ENCODE measurements at regions not wholly inside any gene's neighbourhood (a gene's known extent, or its start where the extent isn't known, plus 50 kb on each side); places are given as distances from the start of the nearest gene placed in this dataset.
A peak's percentile ranks its signal among the peaks of the same experiment; 100 is the strongest.

GRCh38 chr5:77855369-77855768 is 79.2 kb upstream of the TBCA start:
- Mint-ChIP-seq H3K27ac (ENCODE audit: unreplicated experiment) (no peak overlapping the region), H3K4me1 (ENCODE audit: unreplicated experiment) (peaks cover 3% of the 10 kb centered on the region), H3K4me3 (ENCODE audit: unreplicated experiment) (no peak overlapping the region), H3K36me3 (ENCODE audit: unreplicated experiment) (no peaks in the 10 kb centered on the region), H3K27me3 (ENCODE audit: unreplicated experiment) (peaks cover 7% of the 10 kb centered on the region), H3K9me3 (ENCODE audit: unreplicated experiment) (no peaks in the 10 kb centered on the region)
- no peak for TF ChIP-seq CTCF (IDR thresholded peaks at IDR 0.05)
- DNase-seq (ENCODE audit: extremely low spot score, unreplicated experiment): no peak

- TF ChIP-seq CTCF (IDR thresholded peaks at IDR 0.05): no peak
- H3K36me3 Mint-ChIP-seq (ENCODE audit: unreplicated experiment): no peaks in the 10 kb centered on the region
- DNase-seq (ENCODE audit: extremely low spot score, unreplicated experiment): no peak
- H3K4me1 Mint-ChIP-seq (ENCODE audit: unreplicated experiment): peaks cover 3% of the 10 kb centered on the region
- peaks cover 7% of the 10 kb centered on the region for H3K27me3 Mint-ChIP-seq (ENCODE audit: unreplicated experiment)
- H3K27ac Mint-ChIP-seq (ENCODE audit: unreplicated experiment): no peak overlapping the region
- H3K9me3 Mint-ChIP-seq (ENCODE audit: unreplicated experiment): no peaks in the 10 kb centered on the region
- no peak overlapping the region for H3K4me3 Mint-ChIP-seq (ENCODE audit: unreplicated experiment)
These were observed 77.3 kb upstream of the TBCA start for GRCh38 chr5:77853353-77853907.

- no peak overlapping the region for H3K27ac Mint-ChIP-seq (ENCODE audit: unreplicated experiment)
These were observed 76.6 kb upstream of the TBCA start for GRCh38 chr5:77852514-77853352.

GRCh38 chr5:77852068-77852513 is 76.0 kb upstream of the TBCA start:
- DNase-seq (ENCODE audit: extremely low spot score, unreplicated experiment): no peak
- Mint-ChIP-seq H3K27me3 (ENCODE audit: unreplicated experiment) (peaks cover 7% of the 10 kb centered on the region), H3K9me3 (ENCODE audit: unreplicated experiment) (no peaks in the 10 kb centered on the region), H3K27ac (ENCODE audit: unreplicated experiment) (no peak overlapping the region), H3K4me3 (ENCODE audit: unreplicated experiment) (peak overlapping the region; percentile 75), H3K36me3 (ENCODE audit: unreplicated experiment) (no peaks in the 10 kb centered on the region), H3K4me1 (ENCODE audit: unreplicated experiment) (peaks cover 3% of the 10 kb centered on the region)
- no peak for TF ChIP-seq CTCF (IDR thresholded peaks at IDR 0.05)

More at GRCh38 chr5:77852514-77853352, 76.6 kb upstream of the TBCA start:
- Mint-ChIP-seq H3K4me3 (ENCODE audit: unreplicated experiment) (peak overlapping the region; percentile 75), H3K36me3 (ENCODE audit: unreplicated experiment) (no peaks in the 10 kb centered on the region), H3K27me3 (ENCODE audit: unreplicated experiment) (peaks cover 7% of the 10 kb centered on the region), H3K9me3 (ENCODE audit: unreplicated experiment) (no peaks in the 10 kb centered on the region), H3K4me1 (ENCODE audit: unreplicated experiment) (peaks cover 3% of the 10 kb centered on the region)
- DNase-seq (ENCODE audit: extremely low spot score, unreplicated experiment): no peak
- no peak for TF ChIP-seq CTCF (IDR thresholded peaks at IDR 0.05)

All from osteocyte (in vitro differentiated cells).